Right ventricle myocardium superior (tissue), 1 donor: ENCODE measurements at regions not wholly inside any gene's neighbourhood (a gene's known extent, or its start where the extent isn't known, plus 50 kb on each side); places are given as distances from the start of the nearest gene placed in this dataset.

Experiments used
- ATAC-seq: fragments of 200-7000 bp; cut with Tn5 transposase; one replicate; pipeline ENCODE4 v1.9.1; 2020; ENCODE audit warnings: mild to moderate bottlenecking; ENCODE audit not compliant: poor library complexity
- DNase-seq: peaks from one replicate; pipeline ENCODE4 v3.0.0-alpha.2; 2020
- intact Hi-C: fragments of 100-400 bp; cut with DNase I; formaldehyde crosslinking; loops from one replicate; pipeline ENCODE4 v1.11.2; 2022
- donor health status: DM: no; HTN: yes; CAD: no; lungs with severe emphysema.

DNA sequence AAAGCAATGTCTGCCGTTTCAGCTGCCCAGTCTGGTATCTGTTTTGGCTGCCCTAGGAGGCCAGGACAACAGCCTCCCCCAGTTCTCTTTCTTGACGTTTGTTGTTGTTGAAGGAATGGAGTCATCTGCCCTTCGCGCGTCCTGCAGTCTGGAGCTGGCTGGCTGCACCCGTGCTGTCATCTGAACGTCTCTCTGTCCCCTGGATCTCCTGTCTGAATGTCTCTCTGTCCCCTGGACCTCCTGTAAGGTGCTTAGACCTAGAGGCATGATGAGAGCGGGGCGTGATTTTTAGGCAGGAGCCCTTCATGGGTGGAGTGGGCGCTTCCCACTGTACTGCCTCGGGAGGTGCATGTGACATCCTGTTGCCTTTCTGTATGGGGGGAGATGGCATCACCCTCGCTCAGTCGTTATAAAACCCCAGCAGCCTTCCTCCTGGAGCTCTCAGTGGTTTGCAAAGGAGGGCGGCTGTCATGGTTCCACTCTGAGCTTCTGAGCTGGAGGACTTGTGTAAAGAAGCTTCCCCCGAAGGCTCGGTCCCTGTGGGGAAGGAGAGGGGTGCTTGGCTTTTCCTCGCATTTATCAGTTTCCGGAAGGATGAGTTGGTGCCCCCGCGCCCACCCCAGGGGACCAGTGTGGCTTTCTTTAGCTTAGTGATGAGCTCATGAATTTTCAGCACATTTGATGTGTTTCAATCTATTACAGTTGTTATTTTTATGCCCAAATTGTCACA is 49.8 kb upstream of the OLFM1 start:
- intact Hi-C loops, result no loop called here
- DNase-seq (no peak), ATAC-seq (no peak)
